Ishikawa (cell line): ENCODE measurements at regions not wholly inside any gene's neighbourhood (a gene's known extent, or its start where the extent isn't known, plus 50 kb on each side); places are given as distances from the start of the nearest gene placed in this dataset.

ENCODE experiments used
- EP300 ChIP-seq: IDR thresholded peaks from 2 replicates; pipeline ENCODE4 v1.6.1; 2012; ENCODE audit warnings: borderline replicate concordance
- FOXM1 ChIP-seq: IDR thresholded peaks from 2 replicates; pipeline ENCODE4 v1.6.1; 2012; ENCODE audit warnings: low read depth, borderline replicate concordance
- NFIC ChIP-seq: IDR thresholded peaks from 2 replicates; pipeline ENCODE4 v1.6.1; 2012
- RAD21 ChIP-seq: IDR thresholded peaks from 2 replicates; pipeline ENCODE4 v1.6.1; 2012; ENCODE audit warnings: low read depth
- TAF1 ChIP-seq: IDR thresholded peaks from 2 replicates; pipeline ENCODE4 v1.6.1; 2012; ENCODE audit warnings: low read depth, mild to moderate bottlenecking
- TCF12 ChIP-seq: IDR thresholded peaks from 2 replicates; pipeline ENCODE4 v1.6.1; 2012; ENCODE audit warnings: low read depth
- TEAD4 ChIP-seq: IDR thresholded peaks from 2 replicates; pipeline ENCODE4 v1.6.1; 2012
- USF1 ChIP-seq: IDR thresholded peaks from 2 replicates; pipeline ENCODE4 v1.6.1; 2012
- ZBTB7A ChIP-seq: IDR thresholded peaks from 2 replicates; pipeline ENCODE4 v1.6.1; 2012; ENCODE audit warnings: low read depth
- TF ChIP-seq, protein P1 (sequence below): IDR thresholded peaks from 2 replicates; pipeline ENCODE4 v1.6.1; 2012

DNA sequence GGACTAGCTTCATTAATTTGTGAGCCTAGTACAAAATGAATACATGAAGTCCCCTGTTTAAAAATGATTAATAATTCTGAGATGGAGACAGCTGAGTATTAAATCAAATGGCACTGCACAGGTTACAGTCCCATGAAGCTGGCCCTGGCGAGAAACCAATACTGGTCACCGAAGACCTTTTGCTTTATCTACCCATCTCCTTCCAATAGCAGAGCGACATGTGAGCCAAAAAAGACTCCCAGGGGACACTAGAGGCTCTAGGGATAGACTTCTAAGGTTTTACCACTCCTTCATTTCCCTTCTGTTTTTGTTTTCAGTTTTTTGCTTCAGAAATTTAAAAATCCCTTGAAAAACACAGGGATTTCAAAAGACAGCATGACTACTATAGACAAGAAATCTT, 97.0 kb upstream of the CCSER1 start:
- TF ChIP-seq NFIC (no peak), TAF1 (no peak), TCF12 (no peak), RAD21 (no peak), FOXM1 (no peak), EP300 (no peak), ZBTB7A (no peak), TEAD4 (no peak), USF1 (no peak)
- TF ChIP-seq, protein P1, sequence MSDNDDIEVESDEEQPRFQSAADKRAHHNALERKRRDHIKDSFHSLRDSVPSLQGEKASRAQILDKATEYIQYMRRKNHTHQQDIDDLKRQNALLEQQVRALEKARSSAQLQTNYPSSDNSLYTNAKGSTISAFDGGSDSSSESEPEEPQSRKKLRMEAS: no peak
